ENCODE measurements at regions not wholly inside any gene's neighbourhood (a gene's known extent, or its start where the extent isn't known, plus 50 kb on each side); places are given as distances from the start of the nearest gene placed in this dataset.

GRCh38 chrX:118252967-118253366, 92.9 kb upstream of the WDR44 start:
- TF ChIP-seq, protein P1, sequence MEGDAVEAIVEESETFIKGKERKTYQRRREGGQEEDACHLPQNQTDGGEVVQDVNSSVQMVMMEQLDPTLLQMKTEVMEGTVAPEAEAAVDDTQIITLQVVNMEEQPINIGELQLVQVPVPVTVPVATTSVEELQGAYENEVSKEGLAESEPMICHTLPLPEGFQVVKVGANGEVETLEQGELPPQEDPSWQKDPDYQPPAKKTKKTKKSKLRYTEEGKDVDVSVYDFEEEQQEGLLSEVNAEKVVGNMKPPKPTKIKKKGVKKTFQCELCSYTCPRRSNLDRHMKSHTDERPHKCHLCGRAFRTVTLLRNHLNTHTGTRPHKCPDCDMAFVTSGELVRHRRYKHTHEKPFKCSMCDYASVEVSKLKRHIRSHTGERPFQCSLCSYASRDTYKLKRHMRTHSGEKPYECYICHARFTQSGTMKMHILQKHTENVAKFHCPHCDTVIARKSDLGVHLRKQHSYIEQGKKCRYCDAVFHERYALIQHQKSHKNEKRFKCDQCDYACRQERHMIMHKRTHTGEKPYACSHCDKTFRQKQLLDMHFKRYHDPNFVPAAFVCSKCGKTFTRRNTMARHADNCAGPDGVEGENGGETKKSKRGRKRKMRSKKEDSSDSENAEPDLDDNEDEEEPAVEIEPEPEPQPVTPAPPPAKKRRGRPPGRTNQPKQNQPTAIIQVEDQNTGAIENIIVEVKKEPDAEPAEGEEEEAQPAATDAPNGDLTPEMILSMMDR (conservative IDR thresholded peaks at IDR 0.05): no peak
- TF ChIP-seq EZH2 (IDR thresholded peaks at IDR 0.05; ENCODE audit: low read depth): no peak

Data from PC-9 (cell line).